Nucleus accumbens (tissue), 56 donors: ENCODE measurements at regions not wholly inside any gene's neighbourhood (a gene's known extent, or its start where the extent isn't known, plus 50 kb on each side); places are given as distances from the start of the nearest gene placed in this dataset.
A peak's percentile ranks its signal among the peaks of the same experiment; 100 is the strongest.
"Not testable (repeated sequence)": the region's sequence is repeated elsewhere in the genome, so short reads cannot be mapped to it uniquely, and the experiment has no call there.

ENCODE experiments used
- DNase-seq, 56 donors: peaks; one replicate each; lab custom pipeline; 2025; lab: John Stamatoyannopoulos, UW

- DNase-seq, result no peak
Measured at GRCh38 chr11:15300341-15300740, 185.6 kb downstream of the INSC start.

GRCh38 chr11:15307619-15308024, 192.9 kb downstream of the INSC start:
- no peak for DNase-seq

- DNase-seq, result no peak
Measured at GRCh38 chr11:15308840-15309239, 194.1 kb downstream of the INSC start.

- no peak for DNase-seq
Measured at GRCh38 chr11:15309296-15309695, 194.6 kb downstream of the INSC start.

GRCh38 chr11:15313862-15314261, 199.1 kb downstream of the INSC start:
- DNase-seq, result no peak

GRCh38 chr11:15318814-15319213, 204.1 kb downstream of the INSC start:
- DNase-seq, result no peak

GRCh38 chr11:15326520-15326919, 211.8 kb downstream of the INSC start:
- no peak for DNase-seq

- DNase-seq, result peak in 42 of 56 donors; percentile 1 to 71 (median 23)
Measured at GRCh38 chr11:15327786-15328231, 213.1 kb downstream of the INSC start.

GRCh38 chr11:15333407-15333806, 218.7 kb downstream of the INSC start:
- DNase-seq, result no peak

GRCh38 chr11:15334766-15335165, 220.0 kb downstream of the INSC start:
- DNase-seq, result no peak

- DNase-seq, result no peak
Measured at GRCh38 chr11:15336021-15336420, 221.3 kb downstream of the INSC start.

GRCh38 chr11:15339302-15339701, 224.6 kb downstream of the INSC start:
- no peak for DNase-seq

GRCh38 chr11:15341587-15341986, 226.9 kb downstream of the INSC start:
- DNase-seq, result no peak

- no peak for DNase-seq
Measured at GRCh38 chr11:15342163-15342562, 227.4 kb downstream of the INSC start.

GRCh38 chr11:15346907-15347306, 232.2 kb downstream of the INSC start:
- no peak for DNase-seq

- DNase-seq, result no peak
Measured at GRCh38 chr11:15347969-15348734, 233.4 kb downstream of the INSC start.

- DNase-seq, result no peak
Measured at GRCh38 chr11:15349413-15349812, 234.7 kb downstream of the INSC start.

- DNase-seq, result no peak
Measured at GRCh38 chr11:15361316-15361715, 246.6 kb downstream of the INSC start.

GRCh38 chr11:15365286-15365685, 250.6 kb downstream of the INSC start:
- DNase-seq, result not testable (repeated sequence)

- DNase-seq, result no peak
Measured at GRCh38 chr11:15367695-15368094, 253.0 kb downstream of the INSC start.

GRCh38 chr11:15370495-15371147, 255.9 kb downstream of the INSC start:
- DNase-seq, result no peak

GRCh38 chr11:15371533-15371932, 256.8 kb downstream of the INSC start:
- DNase-seq, result no peak
